M059J (cell line): ENCODE measurements at regions not wholly inside any gene's neighbourhood (a gene's known extent, or its start where the extent isn't known, plus 50 kb on each side); places are given as distances from the start of the nearest gene placed in this dataset.
A peak's percentile ranks its signal among the peaks of the same experiment; 100 is the strongest.

Experiments used
- DNase-seq: peaks from one replicate; pipeline ENCODE4 v3.0.0-alpha.2; 2012; ENCODE audit warnings: low read depth

- peak; percentile 30 for DNase-seq
Measured at GRCh38 chr12:19625551-19625950, 186.3 kb downstream of the AEBP2 start.

GRCh38 chr12:19627719-19628118, 188.4 kb downstream of the AEBP2 start:
- DNase-seq = no peak

- no peak for DNase-seq
Measured at GRCh38 chr12:19630536-19630935, 191.2 kb downstream of the AEBP2 start.

- DNase-seq = no peak
Measured at GRCh38 chr12:19633194-19633593, 193.9 kb downstream of the AEBP2 start.

- DNase-seq = no peak
Measured at GRCh38 chr12:19633641-19634040, 194.3 kb downstream of the AEBP2 start.

- no peak for DNase-seq
Measured at GRCh38 chr12:19639781-19640415, 200.6 kb downstream of the AEBP2 start.

GRCh38 chr12:19641235-19642080, 202.2 kb downstream of the AEBP2 start:
- DNase-seq = peak; percentile 42

GRCh38 chr12:19642345-19642744, 203.1 kb downstream of the AEBP2 start:
- no peak for DNase-seq

GRCh38 chr12:19643635-19644034, 204.3 kb downstream of the AEBP2 start:
- DNase-seq = peak; percentile 42

GRCh38 chr12:19644571-19644970, 205.3 kb downstream of the AEBP2 start:
- DNase-seq = no peak

GRCh38 chr12:19645823-19646222, 206.5 kb downstream of the AEBP2 start:
- DNase-seq = no peak

GRCh38 chr12:19646599-19646998, 207.3 kb downstream of the AEBP2 start:
- no peak for DNase-seq

GRCh38 chr12:19647806-19648556, 208.7 kb downstream of the AEBP2 start:
- peak; percentile 41 for DNase-seq

- DNase-seq = peak; percentile 28
Measured at GRCh38 chr12:19648591-19648990, 209.3 kb downstream of the AEBP2 start.

GRCh38 chr12:19652386-19652785, 213.1 kb downstream of the AEBP2 start:
- no peak for DNase-seq

- DNase-seq = peak; percentile 78
Measured at GRCh38 chr12:19654650-19655376, 215.5 kb downstream of the AEBP2 start.

GRCh38 chr12:19657118-19657731, 217.9 kb downstream of the AEBP2 start:
- no peak for DNase-seq

- no peak for DNase-seq
Measured at GRCh38 chr12:19657732-19658130, 218.4 kb downstream of the AEBP2 start.

- no peak for DNase-seq
Measured at GRCh38 chr12:19659086-19659485, 219.8 kb downstream of the AEBP2 start.

GRCh38 chr12:19659501-19659900, 220.2 kb downstream of the AEBP2 start:
- DNase-seq = no peak

GRCh38 chr12:19665121-19665900, 226.0 kb downstream of the AEBP2 start:
- no peak for DNase-seq
